ENCODE measurements at regions not wholly inside any gene's neighbourhood (a gene's known extent, or its start where the extent isn't known, plus 50 kb on each side); places are given as distances from the start of the nearest gene placed in this dataset.
"Not testable (repeated sequence)": the region's sequence is repeated elsewhere in the genome, so short reads cannot be mapped to it uniquely, and the experiment has no call there.

DNA sequence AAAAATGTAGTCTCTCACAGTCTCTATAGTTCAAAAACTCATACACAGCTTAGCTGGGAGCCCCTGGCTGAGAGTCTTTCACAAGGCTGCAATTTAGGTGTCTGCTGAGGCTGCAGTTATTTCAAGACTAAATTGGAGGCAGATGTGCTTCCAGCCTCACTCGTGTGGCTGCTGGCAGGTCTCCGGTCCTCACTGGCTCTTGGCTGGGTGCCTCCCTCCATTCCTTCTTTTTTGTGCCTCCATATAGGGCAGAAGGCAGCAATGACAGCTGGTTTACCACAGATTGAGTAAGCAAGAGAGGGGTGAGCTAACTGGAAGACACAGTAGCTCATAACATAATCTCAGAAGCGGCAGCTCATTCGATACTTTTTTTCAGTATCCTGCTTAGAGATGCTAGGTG lies 2167.7 kb upstream of the WWC1 start:
- no peak for DNase-seq

DNA sequence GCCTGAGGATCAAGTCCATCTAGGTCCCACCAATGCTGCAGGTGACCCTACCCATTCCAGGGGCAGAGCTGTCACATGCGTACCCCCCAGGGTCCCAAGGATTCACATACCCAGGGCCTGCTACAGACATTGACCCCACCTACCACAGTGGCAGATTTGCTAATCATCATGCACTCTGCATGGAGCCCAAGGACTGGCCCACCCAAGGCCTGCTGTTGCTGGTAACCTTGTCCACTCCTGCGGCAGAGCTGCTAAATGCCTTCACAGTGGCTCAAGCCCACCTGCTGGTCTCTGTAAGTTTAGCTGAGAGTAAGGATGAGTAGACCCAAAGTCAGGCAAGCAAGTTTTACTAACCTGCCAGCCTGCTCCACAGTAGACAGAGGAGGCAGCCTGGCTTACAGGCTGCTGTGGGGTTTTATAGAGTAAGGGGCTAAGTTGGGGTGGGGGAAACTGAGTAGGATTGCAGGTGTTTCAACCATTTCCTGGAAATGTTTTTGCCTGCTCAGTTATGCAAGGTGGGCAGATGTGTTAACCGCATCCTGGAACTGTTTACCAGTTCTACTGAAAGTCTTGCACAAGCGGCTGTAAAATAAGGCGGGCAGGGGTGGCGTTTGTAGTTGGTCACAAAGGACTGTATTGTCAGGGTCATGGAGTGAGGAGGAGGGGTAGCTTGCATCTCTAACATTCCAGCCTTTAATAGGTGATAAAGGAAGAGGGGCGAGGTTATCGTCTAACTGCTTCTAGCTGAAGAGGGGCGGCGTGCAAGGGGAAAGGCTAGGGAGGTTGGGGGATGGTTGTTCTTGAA lies 2163.5 kb upstream of the WWC1 start:
- DNase-seq = no peak

DNA sequence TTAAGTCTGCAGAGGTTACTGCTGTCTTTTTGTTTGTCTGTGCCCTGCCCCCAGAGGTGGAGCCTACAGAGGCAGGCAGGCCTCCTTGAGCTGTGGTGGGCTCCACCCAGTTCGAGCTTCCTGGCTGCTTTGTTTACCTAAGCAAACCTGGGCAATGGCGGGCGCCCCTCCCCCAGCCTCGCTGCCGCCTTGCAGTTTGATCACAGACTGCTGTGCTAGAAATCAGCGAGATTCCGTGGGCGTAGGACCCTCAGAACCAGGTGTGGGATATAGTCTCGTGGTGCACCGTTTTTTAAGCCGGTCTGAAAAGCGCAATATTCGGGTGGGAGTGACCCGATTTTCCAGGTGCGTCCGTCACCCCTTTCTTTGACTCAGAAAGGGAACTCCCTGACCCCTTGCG lies 2146.3 kb upstream of the WWC1 start:
- DNase-seq = not testable (repeated sequence)

DNA sequence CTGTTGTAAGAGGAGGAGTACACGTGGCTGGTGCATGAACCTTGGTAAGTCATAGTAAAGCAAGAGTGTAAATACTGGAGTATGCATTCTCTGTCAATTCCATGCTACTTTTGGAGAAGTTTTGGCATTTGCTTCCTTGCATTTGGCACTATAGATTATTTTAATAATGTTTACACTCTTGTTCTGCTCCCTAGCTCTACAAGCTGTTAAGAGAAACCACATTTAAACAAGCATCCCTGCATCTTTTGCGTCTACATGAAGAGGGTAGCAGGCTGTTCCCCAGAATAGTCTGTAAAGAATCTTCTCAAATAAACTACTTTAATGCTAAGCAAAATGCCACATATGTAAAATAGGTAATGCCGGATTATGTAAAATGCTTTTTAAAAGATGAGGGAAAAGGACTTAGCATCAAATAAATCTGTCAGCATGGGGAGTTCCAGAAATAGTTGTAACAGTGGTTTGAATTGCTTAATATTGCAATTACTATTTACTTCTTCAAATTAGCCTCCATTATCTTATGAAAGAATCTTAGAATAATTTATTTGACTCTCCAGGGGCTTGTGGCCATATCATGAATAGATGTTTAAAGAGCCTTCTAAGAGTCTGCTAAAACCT lies 2127.3 kb upstream of the WWC1 start:
- DNase-seq = no peak

DNA sequence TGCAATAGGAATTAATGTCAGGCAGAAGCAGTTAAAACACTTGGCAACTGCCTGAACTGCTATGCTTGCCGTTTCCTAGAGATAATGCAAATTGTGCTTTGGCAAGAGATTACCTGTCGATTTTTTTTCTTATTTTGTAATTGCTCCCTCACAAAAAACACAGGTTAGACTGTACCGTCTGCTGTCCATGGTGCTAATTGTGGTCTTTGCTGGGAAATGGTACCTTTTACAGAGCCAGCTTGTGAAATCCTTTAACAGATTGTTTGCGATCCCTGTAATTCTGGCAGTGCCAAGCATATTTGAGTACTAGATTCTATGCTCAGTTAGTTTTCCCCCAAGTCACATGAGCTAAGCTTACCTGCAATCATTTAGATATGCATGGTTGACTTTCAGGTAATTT lies 2125.8 kb upstream of the WWC1 start:
- DNase-seq = no peak

DNA sequence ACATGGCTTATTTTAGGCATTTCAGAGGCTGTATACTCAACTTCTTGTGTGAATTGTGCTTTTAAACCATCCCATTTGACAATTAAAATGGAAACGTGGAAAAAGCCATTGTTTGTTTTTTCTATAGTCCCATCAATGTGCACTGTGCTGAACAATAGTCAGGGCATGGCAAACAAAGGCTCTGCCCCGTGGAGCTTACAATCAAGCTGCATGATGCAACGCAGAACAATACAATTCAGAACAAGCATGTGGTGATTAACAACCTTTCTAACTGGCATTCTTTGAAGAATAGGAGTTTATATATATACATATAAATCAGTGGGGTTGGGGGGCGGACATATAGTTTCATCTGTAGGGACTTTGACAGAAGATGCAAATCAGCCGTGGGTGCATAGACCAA lies 2125.4 kb upstream of the WWC1 start:
- no peak for DNase-seq

DNA sequence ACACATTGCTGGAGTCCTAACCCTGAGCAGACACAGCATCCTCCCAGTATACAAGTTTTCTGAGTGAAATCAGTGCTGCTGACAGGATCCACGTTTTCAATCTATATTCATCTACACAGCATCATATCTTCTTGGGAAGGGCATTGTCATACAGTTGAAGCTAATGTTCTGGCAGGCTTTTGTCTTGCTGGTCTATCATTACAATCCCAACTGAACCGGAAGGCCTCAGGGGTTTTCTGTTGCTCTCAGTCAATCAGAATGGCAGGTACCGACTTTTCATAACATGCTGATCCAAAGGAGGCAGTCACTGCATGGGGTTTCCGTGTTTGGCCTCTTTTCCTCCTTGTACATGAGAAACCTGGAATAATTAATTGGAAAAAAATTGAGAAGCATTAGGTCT lies 2118.8 kb upstream of the WWC1 start:
- DNase-seq = no peak

DNA sequence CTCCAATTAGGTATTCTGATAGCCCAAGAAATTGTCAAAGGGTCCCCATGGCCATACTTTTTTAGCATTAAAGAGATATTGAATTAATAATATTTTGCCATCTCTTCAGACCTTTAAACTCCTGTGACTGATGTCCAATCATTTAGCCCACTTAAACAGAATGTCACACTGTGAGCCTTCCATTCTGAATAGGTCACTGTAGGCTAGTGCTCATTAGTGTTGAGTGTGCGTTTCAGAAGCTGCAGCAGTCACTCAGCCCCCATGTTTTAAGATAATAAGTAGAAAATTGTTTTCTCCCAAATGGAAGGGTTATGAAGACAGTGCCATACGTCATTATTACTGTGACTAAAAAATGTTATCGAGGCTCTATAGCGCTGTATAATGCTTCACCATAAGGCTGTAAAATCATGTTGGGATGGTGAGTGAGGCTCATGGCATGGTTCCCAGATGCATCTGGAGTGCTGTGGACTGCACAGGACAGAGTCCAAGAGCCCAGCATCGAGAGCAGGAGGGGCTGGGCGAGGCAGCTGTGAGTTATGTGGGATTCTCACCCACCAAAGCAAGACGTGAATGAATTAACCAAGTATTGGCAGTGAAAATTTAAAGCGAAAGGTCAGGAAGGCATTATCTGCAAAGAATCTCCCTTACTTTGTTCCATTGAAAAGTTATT lies 2112.9 kb upstream of the WWC1 start:
- DNase-seq = no peak

DNA sequence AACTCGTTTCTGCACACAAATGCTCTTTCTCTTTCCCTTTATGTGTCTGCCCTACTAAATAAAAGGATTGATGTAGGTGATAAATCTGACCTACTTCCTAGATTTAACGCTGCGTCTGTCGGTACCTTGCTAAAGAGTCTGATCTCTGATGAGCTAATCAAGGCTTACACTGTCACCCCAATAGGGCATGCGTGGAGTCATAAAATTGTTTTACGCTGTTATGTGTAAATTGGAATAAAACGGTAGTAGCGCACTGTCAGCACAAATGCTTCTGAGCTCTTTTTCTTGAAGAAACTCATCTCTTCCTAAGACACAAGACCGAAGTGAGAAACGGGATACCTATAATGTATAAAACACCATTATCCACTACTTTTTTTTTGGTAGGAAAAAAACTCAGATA lies 2106.3 kb upstream of the WWC1 start:
- DNase-seq = no peak

DNA sequence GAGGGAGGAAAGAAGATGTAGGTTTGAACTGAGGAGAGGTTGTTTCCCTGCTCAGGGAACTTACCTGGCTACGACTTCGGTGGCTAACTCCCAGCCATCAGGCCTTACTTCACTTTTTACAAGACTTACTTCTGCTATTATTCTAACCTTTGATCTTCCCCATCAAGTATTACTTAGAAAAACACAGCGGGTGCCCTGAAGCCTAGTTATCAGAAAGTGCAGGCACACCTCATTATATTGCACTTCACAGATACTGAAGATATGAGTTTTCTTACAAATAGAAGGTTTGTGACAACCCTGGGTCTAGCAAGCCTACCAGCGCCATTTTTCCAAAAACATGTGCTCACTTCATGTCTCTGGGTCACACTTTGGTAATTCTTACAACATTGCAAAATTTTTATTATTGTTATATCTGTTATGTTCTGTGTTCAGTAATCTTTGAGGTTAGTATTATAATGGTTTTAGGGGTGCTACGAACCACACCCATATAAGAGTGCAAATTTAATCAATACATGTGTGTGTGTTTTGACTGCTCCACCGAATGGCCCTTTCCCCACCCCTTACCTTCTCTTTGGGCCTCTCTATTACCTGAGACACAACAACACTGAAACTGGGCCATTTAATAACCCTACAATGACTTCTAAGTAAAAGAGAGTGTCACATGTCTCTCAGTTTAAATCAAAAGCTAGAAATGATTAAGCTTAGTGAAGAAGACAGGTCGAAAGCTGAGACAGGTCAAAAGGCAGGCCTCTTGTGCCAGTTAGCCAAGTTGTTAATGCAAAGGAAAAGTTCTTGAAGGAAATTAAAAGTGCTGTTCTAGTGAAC lies 2102.7 kb upstream of the WWC1 start:
- no peak for DNase-seq

DNA sequence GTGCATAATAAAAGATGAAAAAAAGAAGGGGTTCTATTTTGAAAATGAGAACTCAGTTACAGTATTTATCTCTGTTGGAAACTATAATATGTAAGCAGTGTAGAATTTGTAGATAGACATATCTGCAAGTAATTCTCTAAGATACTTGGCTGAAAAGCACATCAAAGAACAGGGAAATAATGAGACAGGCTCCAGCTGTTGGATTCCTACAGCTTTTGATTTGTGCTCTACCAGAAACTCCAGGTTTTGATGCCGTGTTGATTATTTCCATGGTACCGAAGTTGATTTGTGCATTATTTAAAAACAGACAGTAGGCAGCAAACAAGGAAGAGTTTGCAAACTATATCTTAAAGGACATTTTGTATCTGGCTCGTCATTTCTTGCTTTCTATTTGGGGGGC lies 2098.7 kb upstream of the WWC1 start:
- no peak for DNase-seq

DNA sequence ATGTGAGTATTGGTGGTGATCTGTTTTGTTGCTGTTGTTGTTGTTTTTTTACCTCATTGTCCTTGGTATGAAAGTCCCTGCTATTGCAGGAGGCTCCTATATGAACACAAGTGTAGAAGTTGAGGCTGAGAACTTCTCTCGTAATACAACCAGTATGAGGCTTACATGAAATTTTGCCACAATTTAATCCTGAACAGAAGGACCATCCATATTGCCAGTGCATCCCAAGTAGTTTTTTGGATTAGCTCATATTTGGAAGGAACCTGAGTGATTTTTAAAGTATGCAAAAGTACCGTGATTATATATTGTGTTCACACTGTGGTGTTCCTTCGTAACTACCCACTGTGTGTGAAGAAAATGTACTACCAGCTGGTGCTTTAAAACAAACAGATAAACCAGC lies 2095.5 kb upstream of the WWC1 start:
- DNase-seq = no peak

DNA sequence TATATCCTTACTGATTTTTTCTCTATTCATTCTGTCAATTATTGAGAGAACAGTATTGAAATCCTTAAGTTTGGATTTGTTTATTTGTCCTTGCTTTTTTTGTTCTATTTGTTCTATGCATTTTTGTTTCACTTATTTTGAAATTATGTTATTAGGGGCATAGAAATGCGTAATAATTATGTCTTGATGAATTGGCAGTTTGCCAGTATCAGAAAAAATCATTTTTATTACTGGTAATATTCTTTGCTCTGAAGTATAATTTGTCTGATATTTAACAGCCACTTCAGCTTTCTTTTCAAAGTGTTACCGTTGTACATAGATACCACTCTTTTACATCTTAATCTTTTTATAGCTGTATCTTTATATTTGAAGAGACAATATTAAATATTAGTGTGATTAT lies 2090.9 kb upstream of the WWC1 start:
- DNase-seq = no peak

DNA sequence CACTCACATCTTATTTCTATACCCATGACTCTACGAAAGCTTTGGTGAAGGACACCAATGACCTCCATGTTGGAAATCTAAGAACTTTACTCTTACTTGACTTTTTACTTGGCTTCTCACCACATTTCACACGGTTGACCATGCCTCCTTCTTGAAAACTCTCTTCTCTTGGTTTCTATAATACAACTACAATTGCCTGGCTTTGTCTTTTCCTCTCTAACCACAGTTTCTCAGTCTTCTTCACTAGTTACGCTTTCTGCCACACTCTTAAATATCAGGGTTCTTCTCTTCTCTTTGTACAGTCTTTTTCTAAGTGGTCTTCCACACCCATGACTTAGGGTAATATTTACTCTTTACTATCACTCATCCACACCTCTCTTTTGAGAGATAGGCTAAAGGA lies 2079.8 kb upstream of the WWC1 start:
- no peak for DNase-seq

DNA sequence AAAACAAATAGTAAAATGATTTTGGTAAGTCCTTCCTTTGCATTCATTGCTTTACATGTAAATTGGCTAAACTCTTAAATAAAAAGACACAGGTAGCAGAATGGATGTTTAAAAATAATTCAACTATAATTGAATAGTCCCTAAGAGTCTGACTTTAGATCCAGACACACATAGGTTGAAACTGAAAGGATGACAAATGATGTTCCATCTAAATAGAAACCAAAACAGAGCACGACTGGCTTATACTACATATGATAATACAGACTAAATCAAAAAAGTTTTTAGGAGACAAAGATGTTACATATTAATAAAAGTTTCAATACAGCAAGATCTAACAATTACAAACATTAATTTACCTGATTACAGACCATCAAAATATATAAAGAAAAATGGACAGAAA lies 2055.1 kb upstream of the WWC1 start:
- DNase-seq = no peak

DNA sequence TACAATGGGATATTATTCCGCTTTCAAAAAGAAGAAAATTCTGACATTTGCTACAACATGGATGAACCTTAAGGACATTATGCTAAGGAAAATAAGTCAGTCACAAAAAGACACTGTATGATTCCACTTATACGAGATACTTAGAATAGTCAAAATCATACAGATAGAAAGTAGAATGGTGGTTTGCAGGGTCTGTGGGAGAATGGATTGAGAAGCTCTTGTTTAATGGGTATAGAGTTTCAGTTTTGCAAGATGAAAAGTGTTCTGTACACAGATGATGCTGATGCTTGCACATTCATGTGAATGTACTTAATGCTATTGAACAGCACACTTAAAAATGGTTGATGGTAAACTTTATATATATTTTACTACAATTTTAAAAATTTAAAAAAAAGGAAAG lies 2050.7 kb upstream of the WWC1 start:
- DNase-seq = no peak

DNA sequence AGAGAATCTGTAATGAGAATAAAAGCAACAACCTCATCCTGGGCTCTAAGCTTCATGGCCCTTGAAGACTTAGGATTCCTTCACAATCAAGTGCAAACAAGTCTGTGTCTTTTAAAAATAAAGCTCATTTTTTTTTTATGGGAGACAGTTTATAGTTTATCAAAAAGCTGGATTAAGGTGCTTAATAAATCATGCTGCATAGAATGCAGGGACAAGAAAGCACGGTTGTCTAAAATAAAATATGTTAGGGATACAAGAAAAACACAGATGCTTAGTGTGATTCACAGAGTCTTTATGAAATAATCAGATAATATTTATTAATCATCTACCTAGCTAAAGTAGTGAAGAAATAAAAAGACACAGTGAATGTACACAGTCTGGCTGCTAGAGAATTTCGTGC lies 2045.9 kb upstream of the WWC1 start:
- no peak for DNase-seq

DNA sequence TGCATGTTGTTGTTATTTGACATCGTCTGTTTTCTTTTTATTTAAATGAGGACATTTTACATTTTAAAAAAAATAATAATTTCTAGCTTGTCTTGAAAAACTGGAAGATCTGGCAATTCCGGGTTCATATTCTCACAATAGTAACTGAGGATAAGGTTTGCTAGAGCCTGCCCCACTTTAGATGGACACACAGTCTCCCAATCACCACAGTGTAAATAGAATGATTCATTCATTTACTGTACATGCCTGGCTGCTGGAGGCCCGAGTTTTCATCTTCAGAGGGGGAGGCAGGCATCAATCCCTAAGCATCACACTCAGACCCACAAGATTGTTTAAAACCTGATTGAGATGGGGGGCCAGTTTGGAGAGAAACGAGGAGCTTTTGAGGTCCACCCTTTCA lies 2039.7 kb upstream of the WWC1 start:
- no peak for DNase-seq

DNA sequence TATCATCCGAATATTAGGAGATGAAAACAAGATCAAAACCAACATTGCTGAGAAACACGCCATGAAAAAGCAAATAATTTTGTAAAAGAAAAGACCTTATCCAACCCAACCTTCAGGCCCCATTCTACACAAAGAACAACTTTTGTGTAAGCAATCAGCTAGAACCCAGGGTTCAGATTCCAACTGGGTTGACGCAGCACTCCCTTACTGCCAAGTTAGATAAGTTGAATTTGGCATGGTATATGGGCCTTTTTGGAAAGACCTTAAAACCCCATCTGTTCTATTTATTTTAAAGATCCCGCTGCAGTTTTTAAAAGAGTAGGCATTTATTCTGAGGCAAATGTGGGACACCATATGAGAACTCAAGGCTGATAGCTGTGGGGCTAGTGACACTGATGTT lies 2033.8 kb upstream of the WWC1 start:
- no peak for DNase-seq

DNA sequence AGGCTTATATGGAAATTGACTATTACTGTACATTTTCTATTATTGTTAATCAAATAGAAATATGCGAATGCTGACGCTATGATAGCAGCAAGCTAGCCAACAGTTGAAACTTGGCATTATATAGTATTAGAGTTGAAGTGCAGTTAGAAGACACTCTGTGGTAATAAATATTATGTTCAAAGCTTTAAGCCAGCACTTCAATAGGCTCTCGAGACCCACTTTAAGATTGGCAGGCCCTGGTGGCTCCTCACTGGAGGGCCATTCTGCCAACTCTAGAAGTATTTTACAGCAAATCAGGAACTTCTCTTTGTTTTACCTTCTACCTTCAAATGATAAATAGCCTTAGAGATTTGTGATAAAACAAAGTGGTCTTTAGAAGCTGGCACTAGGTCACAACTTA lies 2029.0 kb upstream of the WWC1 start:
- no peak for DNase-seq

DNA sequence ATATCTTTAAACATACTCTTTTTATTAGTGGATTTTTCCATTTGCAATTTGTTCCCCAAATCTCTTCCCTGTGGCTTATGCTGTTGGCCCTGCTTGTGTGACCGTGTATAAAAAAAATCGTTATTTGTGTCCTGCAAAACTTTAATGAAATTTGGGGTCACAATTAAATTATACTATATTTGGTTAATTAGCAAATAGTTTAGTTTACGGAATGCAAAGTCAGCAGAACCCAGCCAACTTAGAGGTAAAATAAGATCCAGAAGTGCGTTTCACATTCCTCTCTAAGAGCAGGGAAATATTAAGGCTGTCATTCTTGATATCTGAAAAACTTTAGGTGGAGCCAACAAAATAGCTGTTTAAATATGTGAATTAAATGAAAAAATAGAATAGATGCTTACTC lies 2023.5 kb upstream of the WWC1 start:
- DNase-seq = no peak

DNA sequence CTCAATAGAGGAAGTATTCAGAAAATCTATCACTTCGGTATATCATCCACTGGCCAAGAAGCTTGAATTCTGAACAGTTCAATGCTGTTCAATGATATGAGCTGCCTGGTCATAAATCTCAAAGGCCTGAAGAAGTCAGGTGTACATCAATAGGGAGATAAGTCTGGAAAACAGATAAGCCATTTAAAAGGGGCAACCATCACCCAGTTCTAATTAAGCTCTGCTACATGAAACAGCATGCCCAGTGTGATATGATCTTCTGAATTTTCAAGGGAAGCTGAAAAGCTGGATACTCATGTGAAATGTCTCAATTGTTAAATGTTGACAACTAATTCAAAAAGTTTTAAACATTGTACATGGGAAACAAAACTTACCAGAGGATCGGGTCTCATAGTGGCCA lies 2020.7 kb upstream of the WWC1 start:
- DNase-seq = no peak

DNA sequence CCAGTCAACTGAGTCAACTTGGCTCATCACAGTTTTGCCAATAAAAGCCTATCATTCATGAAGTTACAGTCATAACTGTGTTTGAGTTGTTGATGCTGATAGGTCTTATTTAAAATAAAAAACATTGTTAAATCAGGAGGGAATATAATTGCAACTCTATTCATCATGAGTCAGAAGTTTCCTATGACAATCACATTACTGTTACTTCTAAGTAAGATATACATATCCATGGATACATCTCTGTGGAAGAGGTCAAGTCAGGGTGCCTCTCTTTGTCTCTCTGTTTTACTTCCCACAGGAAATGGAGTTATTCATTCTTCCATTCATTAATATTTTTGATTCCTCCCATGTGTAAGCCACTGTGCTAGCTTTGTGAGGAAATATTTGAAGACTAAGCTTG lies 2015.4 kb upstream of the WWC1 start:
- no peak for DNase-seq
